ENCODE measurements at regions not wholly inside any gene's neighbourhood (a gene's known extent, or its start where the extent isn't known, plus 50 kb on each side); places are given as distances from the start of the nearest gene placed in this dataset.
"Not testable (repeated sequence)": the region's sequence is repeated elsewhere in the genome, so short reads cannot be mapped to it uniquely, and the experiment has no call there.

GRCh38 chr2:239648607-239649006 lies 247.8 kb upstream of the HDAC4 start:
- ATAC-seq (ENCODE audit: low FRiP score) (no peak), DNase-seq (ENCODE audit: low spot score) (no peak)
- TF ChIP-seq CTCF (IDR thresholded peaks at IDR 0.05): no peak

GRCh38 chr2:239647052-239647819 lies 246.4 kb upstream of the HDAC4 start:
- TF ChIP-seq CTCF (IDR thresholded peaks at IDR 0.05): no peak
- DNase-seq (ENCODE audit: low spot score) (no peak), ATAC-seq (ENCODE audit: low FRiP score) (no peak)

GRCh38 chr2:239646184-239646583 lies 245.4 kb upstream of the HDAC4 start:
- DNase-seq (ENCODE audit: low spot score) (no peak), ATAC-seq (ENCODE audit: low FRiP score) (no peak)
- no peak for TF ChIP-seq CTCF (IDR thresholded peaks at IDR 0.05)

- not testable (repeated sequence) for DNase-seq (ENCODE audit: low spot score)
Measured at GRCh38 chr2:239644594-239644993, 243.8 kb upstream of the HDAC4 start.

GRCh38 chr2:239644011-239644410 lies 243.2 kb upstream of the HDAC4 start:
- no peak for TF ChIP-seq CTCF (IDR thresholded peaks at IDR 0.05)
- ATAC-seq (ENCODE audit: low FRiP score) (no peak), DNase-seq (ENCODE audit: low spot score) (no peak)

More at GRCh38 chr2:239644594-239644993, 243.8 kb upstream of the HDAC4 start:
- not testable (repeated sequence) for ATAC-seq (ENCODE audit: low FRiP score)

- TF ChIP-seq CTCF (IDR thresholded peaks at IDR 0.05): no peak
- no peak for DNase-seq (ENCODE audit: low spot score)
- ATAC-seq (ENCODE audit: low FRiP score): no peak
Measured at GRCh38 chr2:239642406-239643004, 241.7 kb upstream of the HDAC4 start.

GRCh38 chr2:239641904-239642303 lies 241.1 kb upstream of the HDAC4 start:
- not testable (repeated sequence) for ATAC-seq (ENCODE audit: low FRiP score); DNase-seq (ENCODE audit: low spot score)

Measured in omental fat pad (tissue), 3 donors.